GM23338 (cell line): ENCODE measurements at regions not wholly inside any gene's neighbourhood (a gene's known extent, or its start where the extent isn't known, plus 50 kb on each side); places are given as distances from the start of the nearest gene placed in this dataset.

Experiments used
- ATAC-seq: fragments of 200-7000 bp; cut with Tn5 transposase; 3 replicates; pipeline ENCODE4 v1.9.1; 2020
- DNase-seq: peaks from one replicate; pipeline ENCODE4 v3.0.0-alpha.2; 2015; ENCODE audit warnings: low spot score
- H2AFZ ChIP-seq: fragments of 200-600 bp; sonication (generic); 2 replicates; pipeline ENCODE4 v1.8.0; 2016; ENCODE audit warnings: antibody characterized with exemption, mild to moderate bottlenecking, moderate library complexity
- H3F3A ChIP-seq: fragments of 200-600 bp; sonication (generic); replicated peaks from 2 replicates; pipeline ENCODE4 v1.8.0; 2017; ENCODE audit warnings: antibody characterized with exemption, mixed run types, low read depth
- H3K27ac ChIP-seq: fragments of 200-600 bp; sonication (generic); 2 replicates; pipeline ENCODE4 v1.6.1; 2016; ENCODE audit warnings: low read depth
- H3K27me3 ChIP-seq: fragments of 200-600 bp; sonication (generic); 2 replicates; pipeline ENCODE4 v1.8.0; 2016; ENCODE audit warnings: mild to moderate bottlenecking, mixed run types, moderate library complexity; ENCODE audit not compliant: insufficient read depth
- H3K36me3 ChIP-seq: fragments of 200-600 bp; sonication (generic); 2 replicates; pipeline ENCODE4 v1.8.0; 2016; ENCODE audit warnings: mild to moderate bottlenecking; ENCODE audit not compliant: insufficient read depth
- H3K4me1 ChIP-seq: fragments of 200-600 bp; sonication (generic); 2 replicates; pipeline ENCODE4 v1.8.0; 2016; ENCODE audit warnings: mild to moderate bottlenecking, moderate library complexity; ENCODE audit not compliant: insufficient read depth
- H3K4me2 ChIP-seq: fragments of 200-600 bp; sonication (generic); 2 replicates; pipeline ENCODE4 v1.7.1; 2017; ENCODE audit warnings: mixed run types
- H3K4me3 ChIP-seq: fragments of 200-600 bp; sonication (generic); 2 replicates; pipeline ENCODE4 v1.6.1; 2016; ENCODE audit warnings: mixed run types
- H3K79me2 ChIP-seq: fragments of 200-600 bp; sonication (generic); replicated peaks from 2 replicates; pipeline ENCODE4 v1.8.0; 2017; ENCODE audit warnings: mild to moderate bottlenecking; ENCODE audit not compliant: insufficient read depth
- H3K9me2 ChIP-seq: fragments of 200-600 bp; sonication (generic); 2 replicates; pipeline ENCODE4 v1.8.0; 2017; ENCODE audit not compliant: insufficient read depth
- H4K20me1 ChIP-seq: fragments of 200-600 bp; sonication (generic); replicated peaks from 2 replicates; pipeline ENCODE4 v1.8.0; 2017; ENCODE audit warnings: mild to moderate bottlenecking; ENCODE audit not compliant: insufficient read depth
- H3K27ac Mint-ChIP-seq: 2 replicates; pipeline ENCODE4 v1.8.0; 2020; ENCODE audit warnings: inconsistent platforms, mild to moderate bottlenecking, moderate library complexity, mixed read lengths
- H3K27me3 Mint-ChIP-seq: 3 replicates; pipeline ENCODE4 v1.8.0; 2022; ENCODE audit warnings: low read depth, mild to moderate bottlenecking, moderate library complexity, mixed read lengths, inconsistent platforms; ENCODE audit not compliant: insufficient read depth, poor library complexity
- H3K36me3 Mint-ChIP-seq: 3 replicates; pipeline ENCODE4 v1.8.0; 2021; ENCODE audit warnings: low read depth, mild to moderate bottlenecking, inconsistent platforms, moderate library complexity, mixed read lengths
- H3K4me1 Mint-ChIP-seq: 3 replicates; pipeline ENCODE4 v1.8.0; 2020; ENCODE audit warnings: mild to moderate bottlenecking, inconsistent platforms, mixed read lengths
- H3K4me3 Mint-ChIP-seq: 3 replicates; pipeline ENCODE4 v1.8.0; 2021; ENCODE audit warnings: moderate library complexity, mild to moderate bottlenecking, inconsistent platforms, mixed read lengths
- H3K9me3 Mint-ChIP-seq: 3 replicates; pipeline ENCODE4 v1.8.0; 2020; ENCODE audit warnings: moderate library complexity, mild to moderate bottlenecking, inconsistent platforms, mixed read lengths
- CREB1 ChIP-seq: fragments of 250-450 bp; sonication (Bioruptor Pico); IDR thresholded peaks from 2 replicates; pipeline ENCODE4 v1.5.0; 2020; ENCODE audit warnings: low read depth, mild to moderate bottlenecking, moderate library complexity
- CTCF ChIP-seq, 2 experiments: fragments of 200-600 bp in 1 of 2; sonication (generic) in 1 of 2; conservative IDR thresholded peaks; 2 replicates each; pipeline versions ENCODE4 v1.5.1 to v1.6.1; 2016 to 2017; ENCODE audit warnings: antibody characterized with exemption in 2 of 2, low read depth in 2 of 2, mild to moderate bottlenecking in 2 of 2, moderate library complexity in 1 of 2
- ETS1 ChIP-seq: IDR thresholded peaks from 2 replicates; pipeline ENCODE4 v1.6.1; 2016; ENCODE audit warnings: antibody characterized with exemption
- EZH2 ChIP-seq: fragments of 200-600 bp; sonication (generic); IDR thresholded peaks from one replicate; pipeline ENCODE4 v1.8.0; 2017; ENCODE audit warnings: antibody characterized with exemption, mild to moderate bottlenecking, low read depth; ENCODE audit not compliant: unreplicated experiment
- EZH2phosphoT487 ChIP-seq: fragments of 200-600 bp; sonication (generic); IDR thresholded peaks from one replicate; pipeline ENCODE4 v1.8.1; 2018; ENCODE audit warnings: antibody characterized with exemption; ENCODE audit not compliant: unreplicated experiment
- JUNB ChIP-seq: IDR thresholded peaks from one replicate; pipeline ENCODE4 v1.6.1; 2016; ENCODE audit warnings: antibody characterized with exemption; ENCODE audit not compliant: unreplicated experiment
- NANOG ChIP-seq: IDR thresholded peaks from 2 replicates; pipeline ENCODE4 v1.6.1; 2016; ENCODE audit warnings: antibody characterized with exemption, borderline replicate concordance
- POLR2AphosphoS5 ChIP-seq: IDR thresholded peaks from 2 replicates; pipeline ENCODE4 v1.6.1; 2016; ENCODE audit warnings: antibody characterized with exemption, low read depth
- REST ChIP-seq: IDR thresholded peaks from one replicate; pipeline ENCODE4 v1.6.1; 2018; ENCODE audit warnings: antibody characterized with exemption; ENCODE audit not compliant: unreplicated experiment
- STAT1 ChIP-seq: IDR thresholded peaks from one replicate; pipeline ENCODE4 v1.6.1; 2016; ENCODE audit warnings: antibody characterized with exemption; ENCODE audit not compliant: unreplicated experiment
- ZNF114 ChIP-seq: fragments of 250-450 bp; sonication (Bioruptor Pico); IDR thresholded peaks from 2 replicates; pipeline ENCODE4 v1.5.0; 2020; ENCODE audit warnings: mild to moderate bottlenecking, moderate library complexity
- ZNF331 ChIP-seq: fragments of 250-450 bp; sonication (Bioruptor Pico); IDR thresholded peaks from 2 replicates; pipeline ENCODE4 v1.5.0; 2020; ENCODE audit warnings: low read depth, mild to moderate bottlenecking, moderate library complexity
- TF ChIP-seq, protein P1 (sequence below): fragments of 250-450 bp; sonication (Bioruptor Pico); IDR thresholded peaks from 2 replicates; pipeline ENCODE4 v1.5.0; 2020; ENCODE audit warnings: mild to moderate bottlenecking, moderate library complexity

DNA sequence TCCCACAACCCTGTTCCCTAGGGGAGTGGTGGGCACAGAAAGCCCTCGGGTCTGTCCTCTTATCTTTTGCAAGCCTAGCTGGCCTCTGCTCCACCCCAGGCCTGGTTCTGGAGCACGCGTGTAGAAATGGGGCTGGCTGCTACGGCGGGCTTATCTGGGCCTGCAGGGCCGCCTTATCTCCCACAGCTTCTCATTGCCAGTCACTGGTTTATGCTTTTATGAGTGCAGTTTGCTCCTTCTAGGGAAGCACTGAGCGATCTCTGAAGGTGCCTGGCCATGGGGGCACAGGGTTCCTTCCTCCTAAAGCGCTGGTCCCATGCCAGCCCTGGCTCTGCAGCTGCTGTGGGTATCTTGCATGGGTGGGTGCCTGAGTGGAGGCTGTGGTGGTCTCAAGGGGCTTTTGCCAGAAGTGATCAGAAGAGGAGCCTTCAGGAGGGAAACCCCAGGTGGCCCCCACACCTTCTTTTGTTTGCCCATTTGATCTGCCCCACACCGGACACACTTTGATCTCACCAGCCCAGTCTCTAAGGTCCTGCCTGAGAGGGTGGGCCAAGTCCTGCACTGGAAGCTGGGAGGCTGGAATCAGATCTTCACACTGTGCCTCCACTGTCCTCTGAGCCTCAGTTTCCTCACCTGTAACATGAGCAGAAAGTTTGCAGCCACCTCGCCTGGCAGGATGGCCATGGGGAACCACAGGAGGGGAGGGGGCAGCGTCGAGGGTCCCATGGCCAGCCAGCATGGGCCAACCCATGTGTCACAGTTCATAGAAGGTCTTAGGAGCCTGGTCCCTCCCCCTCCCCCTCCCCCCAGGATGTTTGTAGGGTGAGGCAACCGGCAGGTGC, 86.6 kb upstream of the FGF3 start:
- Mint-ChIP-seq H3K27ac (no peak overlapping the region), H3K4me3 (no peak overlapping the region)
- no peak overlapping the region for H3K4me2 ChIP-seq

More for the DNA sequence above, 86.6 kb upstream of the FGF3 start:
- no peaks in the 10 kb centered on the region for H3F3A ChIP-seq
- no peaks in the 10 kb centered on the region for H3K4me1 ChIP-seq
- no peaks in the 10 kb centered on the region for H3K9me2 ChIP-seq
- TF ChIP-seq ZNF331 (CRISPR knock-in tag) (no peak), EZH2 (no peak), NANOG (no peak), REST (no peak), STAT1 (no peak), JUNB (no peak), CREB1 (no peak), CTCF (conservative IDR thresholded peaks at IDR 0.05; ENCODE audit: low read depth in 2 of 2) (no peak), POLR2AphosphoS5 (no peak), ETS1 (no peak), ZNF114 (CRISPR knock-in tag) (no peak), EZH2phosphoT487 (no peak)
- TF ChIP-seq, protein P1, sequence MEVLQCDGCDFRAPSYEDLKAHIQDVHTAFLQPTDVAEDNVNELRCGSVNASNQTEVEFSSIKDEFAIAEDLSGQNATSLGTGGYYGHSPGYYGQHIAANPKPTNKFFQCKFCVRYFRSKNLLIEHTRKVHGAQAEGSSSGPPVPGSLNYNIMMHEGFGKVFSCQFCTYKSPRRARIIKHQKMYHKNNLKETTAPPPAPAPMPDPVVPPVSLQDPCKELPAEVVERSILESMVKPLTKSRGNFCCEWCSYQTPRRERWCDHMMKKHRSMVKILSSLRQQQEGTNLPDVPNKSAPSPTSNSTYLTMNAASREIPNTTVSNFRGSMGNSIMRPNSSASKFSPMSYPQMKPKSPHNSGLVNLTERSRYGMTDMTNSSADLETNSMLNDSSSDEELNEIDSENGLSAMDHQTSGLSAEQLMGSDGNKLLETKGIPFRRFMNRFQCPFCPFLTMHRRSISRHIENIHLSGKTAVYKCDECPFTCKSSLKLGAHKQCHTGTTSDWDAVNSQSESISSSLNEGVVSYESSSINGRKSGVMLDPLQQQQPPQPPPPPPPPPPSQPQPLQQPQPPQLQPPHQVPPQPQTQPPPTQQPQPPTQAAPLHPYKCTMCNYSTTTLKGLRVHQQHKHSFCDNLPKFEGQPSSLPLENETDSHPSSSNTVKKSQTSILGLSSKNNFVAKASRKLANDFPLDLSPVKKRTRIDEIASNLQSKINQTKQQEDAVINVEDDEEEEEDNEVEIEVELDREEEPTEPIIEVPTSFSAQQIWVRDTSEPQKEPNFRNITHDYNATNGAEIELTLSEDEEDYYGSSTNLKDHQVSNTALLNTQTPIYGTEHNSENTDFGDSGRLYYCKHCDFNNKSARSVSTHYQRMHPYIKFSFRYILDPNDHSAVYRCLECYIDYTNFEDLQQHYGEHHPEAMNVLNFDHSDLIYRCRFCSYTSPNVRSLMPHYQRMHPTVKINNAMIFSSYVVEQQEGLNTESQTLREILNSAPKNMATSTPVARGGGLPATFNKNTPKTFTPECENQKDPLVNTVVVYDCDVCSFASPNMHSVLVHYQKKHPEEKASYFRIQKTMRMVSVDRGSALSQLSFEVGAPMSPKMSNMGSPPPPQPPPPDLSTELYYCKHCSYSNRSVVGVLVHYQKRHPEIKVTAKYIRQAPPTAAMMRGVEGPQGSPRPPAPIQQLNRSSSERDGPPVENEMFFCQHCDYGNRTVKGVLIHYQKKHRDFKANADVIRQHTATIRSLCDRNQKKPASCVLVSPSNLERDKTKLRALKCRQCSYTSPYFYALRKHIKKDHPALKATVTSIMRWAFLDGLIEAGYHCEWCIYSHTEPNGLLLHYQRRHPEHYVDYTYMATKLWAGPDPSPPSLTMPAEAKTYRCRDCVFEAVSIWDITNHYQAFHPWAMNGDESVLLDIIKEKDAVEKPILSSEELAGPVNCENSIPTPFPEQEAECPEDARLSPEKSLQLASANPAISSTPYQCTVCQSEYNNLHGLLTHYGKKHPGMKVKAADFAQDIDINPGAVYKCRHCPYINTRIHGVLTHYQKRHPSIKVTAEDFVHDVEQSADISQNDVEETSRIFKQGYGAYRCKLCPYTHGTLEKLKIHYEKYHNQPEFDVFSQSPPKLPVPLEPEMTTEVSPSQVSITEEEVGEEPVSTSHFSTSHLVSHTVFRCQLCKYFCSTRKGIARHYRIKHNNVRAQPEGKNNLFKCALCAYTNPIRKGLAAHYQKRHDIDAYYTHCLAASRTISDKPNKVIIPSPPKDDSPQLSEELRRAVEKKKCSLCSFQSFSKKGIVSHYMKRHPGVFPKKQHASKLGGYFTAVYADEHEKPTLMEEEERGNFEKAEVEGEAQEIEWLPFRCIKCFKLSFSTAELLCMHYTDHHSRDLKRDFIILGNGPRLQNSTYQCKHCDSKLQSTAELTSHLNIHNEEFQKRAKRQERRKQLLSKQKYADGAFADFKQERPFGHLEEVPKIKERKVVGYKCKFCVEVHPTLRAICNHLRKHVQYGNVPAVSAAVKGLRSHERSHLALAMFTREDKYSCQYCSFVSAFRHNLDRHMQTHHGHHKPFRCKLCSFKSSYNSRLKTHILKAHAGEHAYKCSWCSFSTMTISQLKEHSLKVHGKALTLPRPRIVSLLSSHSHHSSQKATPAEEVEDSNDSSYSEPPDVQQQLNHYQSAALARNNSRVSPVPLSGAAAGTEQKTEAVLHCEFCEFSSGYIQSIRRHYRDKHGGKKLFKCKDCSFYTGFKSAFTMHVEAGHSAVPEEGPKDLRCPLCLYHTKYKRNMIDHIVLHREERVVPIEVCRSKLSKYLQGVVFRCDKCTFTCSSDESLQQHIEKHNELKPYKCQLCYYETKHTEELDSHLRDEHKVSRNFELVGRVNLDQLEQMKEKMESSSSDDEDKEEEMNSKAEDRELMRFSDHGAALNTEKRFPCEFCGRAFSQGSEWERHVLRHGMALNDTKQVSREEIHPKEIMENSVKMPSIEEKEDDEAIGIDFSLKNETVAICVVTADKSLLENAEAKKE (CRISPR knock-in tag), result no peak
- Mint-ChIP-seq H3K36me3 (no peaks in the 10 kb centered on the region), H3K9me3 (no peaks in the 10 kb centered on the region), H3K27me3 (peaks cover 3% of the 10 kb centered on the region), H3K4me1 (peaks cover 2% of the 10 kb centered on the region; the same call in 1 of the 3 replicates)
- ATAC-seq (no peak), DNase-seq (no peak)
- H3K79me2 ChIP-seq, result no peaks in the 10 kb centered on the region
- H2AFZ ChIP-seq, result no peak overlapping the region
- no peak overlapping the region for H3K4me3 ChIP-seq
- no peaks in the 10 kb centered on the region for H4K20me1 ChIP-seq
- no peaks in the 10 kb centered on the region for H3K36me3 ChIP-seq
- no peaks in the 10 kb centered on the region for H3K27me3 ChIP-seq
- no peak overlapping the region for H3K27ac ChIP-seq
